Hepatocyte (in vitro differentiated cells): ENCODE measurements at regions not wholly inside any gene's neighbourhood (a gene's known extent, or its start where the extent isn't known, plus 50 kb on each side); places are given as distances from the start of the nearest gene placed in this dataset.

ENCODE experiments used
- DNase-seq: peaks from one replicate; pipeline ENCODE4 v3.0.0-alpha.2; 2016; ENCODE audit warnings: low spot score
- H2AFZ ChIP-seq: fragments of 200-600 bp; sonication (generic); 2 replicates; pipeline ENCODE4 v1.6.0; 2016; ENCODE audit warnings: antibody characterized with exemption, mild to moderate bottlenecking
- H3K27ac ChIP-seq: fragments of 200-600 bp; sonication (generic); 2 replicates; pipeline ENCODE4 v1.5.1; 2016; ENCODE audit warnings: mild to moderate bottlenecking
- H3K27me3 ChIP-seq: fragments of 200-600 bp; sonication (generic); 2 replicates; pipeline ENCODE4 v1.6.1; 2016
- H3K36me3 ChIP-seq: fragments of 200-600 bp; sonication (generic); replicated peaks from 2 replicates; pipeline ENCODE4 v1.5.1; 2016; ENCODE audit warnings: low read depth; ENCODE audit not compliant: insufficient read depth
- H3K4me1 ChIP-seq: fragments of 200-600 bp; sonication (generic); 2 replicates; pipeline ENCODE4 v1.5.1; 2016; ENCODE audit warnings: mild to moderate bottlenecking, moderate library complexity; ENCODE audit not compliant: insufficient read depth
- H3K4me2 ChIP-seq: fragments of 200-600 bp; sonication (generic); 2 replicates; pipeline ENCODE4 v1.6.0; 2016
- H3K4me3 ChIP-seq: fragments of 200-600 bp; sonication (generic); 2 replicates; pipeline ENCODE4 v1.5.1; 2016; ENCODE audit warnings: mild to moderate bottlenecking
- H3K79me2 ChIP-seq: fragments of 200-600 bp; sonication (generic); 2 replicates; pipeline ENCODE4 v1.6.0; 2017; ENCODE audit warnings: mild to moderate bottlenecking
- H3K9me2 ChIP-seq: fragments of 200-600 bp; sonication (generic); replicated peaks from 2 replicates; pipeline ENCODE4 v1.6.0; 2017; ENCODE audit warnings: mild to moderate bottlenecking; ENCODE audit not compliant: insufficient read depth
- H3K9me3 ChIP-seq: fragments of 200-600 bp; sonication (generic); 2 replicates; pipeline ENCODE4 v1.5.1; 2016; ENCODE audit warnings: low read depth, mild to moderate bottlenecking
- H4K20me1 ChIP-seq: fragments of 200-600 bp; sonication (generic); 2 replicates; pipeline ENCODE4 v1.6.0; 2016; ENCODE audit warnings: mild to moderate bottlenecking; ENCODE audit not compliant: insufficient read depth, poor library complexity, severe bottlenecking
- EZH2 ChIP-seq: fragments of 200-600 bp; sonication (generic); IDR thresholded peaks from 2 replicates; pipeline ENCODE4 v1.6.1; 2016; ENCODE audit warnings: antibody characterized with exemption, mild to moderate bottlenecking, borderline replicate concordance
- EZH2phosphoT487 ChIP-seq: fragments of 200-600 bp; sonication (generic); IDR thresholded peaks from one replicate; pipeline ENCODE4 v1.6.1; 2018; ENCODE audit warnings: antibody characterized with exemption, mild to moderate bottlenecking, low read depth, moderate library complexity; ENCODE audit not compliant: unreplicated experiment, severe bottlenecking
- WGBS: methylation state at CpG from one replicate; pipeline ENCODE4 v1.1.6; 2016; ENCODE audit warnings: low lambda C conversion rate; ENCODE audit errors: missing lambda C conversion rate; 5-methylcytosine and 5-hydroxymethylcytosine counted together
- TF ChIP-seq, protein P1 (sequence below): fragments of 200-600 bp; sonication (generic); IDR thresholded peaks from 2 replicates; pipeline ENCODE4 v1.5.1; 2016; ENCODE audit warnings: antibody characterized with exemption, mild to moderate bottlenecking; ENCODE audit not compliant: poor library complexity

DNA sequence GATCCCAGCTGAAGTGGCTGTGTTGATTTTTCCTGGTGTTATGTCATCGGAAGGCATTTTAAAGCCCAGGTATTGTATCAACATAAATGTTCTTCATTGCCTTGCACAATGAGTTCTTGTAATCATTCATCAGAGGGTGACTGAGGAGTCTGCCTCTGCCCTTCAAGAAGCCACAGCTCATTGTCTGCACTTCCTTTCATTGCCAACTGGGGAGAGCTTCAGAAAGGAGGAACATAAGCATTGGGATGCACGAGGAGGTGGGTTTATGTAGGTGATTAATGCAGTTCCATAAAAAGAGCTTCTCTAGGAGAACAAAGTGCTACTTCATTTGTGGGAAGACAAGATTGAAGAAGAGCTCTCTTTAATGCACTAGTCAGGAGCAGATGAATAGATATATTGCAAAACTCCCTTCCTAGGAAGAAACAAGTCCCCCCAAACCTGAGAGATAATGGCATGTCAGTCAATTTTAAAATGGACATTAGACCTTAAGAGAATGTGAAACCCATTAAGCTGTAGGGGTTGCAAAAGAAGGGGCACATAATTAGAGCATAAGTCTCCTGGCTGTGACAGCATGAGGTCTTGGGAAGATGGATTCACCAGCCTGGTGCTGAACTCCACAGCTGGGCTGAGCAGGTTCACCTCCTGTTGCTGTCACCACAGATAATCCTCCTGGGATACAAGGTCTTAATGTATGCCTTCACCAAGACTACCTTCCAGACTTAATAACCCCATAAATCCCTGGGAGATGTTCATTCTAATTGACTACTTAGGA lies 124.6 kb downstream of the BACH1 start:
- H3K4me2 ChIP-seq, result no peak overlapping the region
- DNase-seq, result peak; percentile 28
- 61% methylated on average over 2 of the region's 2 CpGs for WGBS

DNA sequence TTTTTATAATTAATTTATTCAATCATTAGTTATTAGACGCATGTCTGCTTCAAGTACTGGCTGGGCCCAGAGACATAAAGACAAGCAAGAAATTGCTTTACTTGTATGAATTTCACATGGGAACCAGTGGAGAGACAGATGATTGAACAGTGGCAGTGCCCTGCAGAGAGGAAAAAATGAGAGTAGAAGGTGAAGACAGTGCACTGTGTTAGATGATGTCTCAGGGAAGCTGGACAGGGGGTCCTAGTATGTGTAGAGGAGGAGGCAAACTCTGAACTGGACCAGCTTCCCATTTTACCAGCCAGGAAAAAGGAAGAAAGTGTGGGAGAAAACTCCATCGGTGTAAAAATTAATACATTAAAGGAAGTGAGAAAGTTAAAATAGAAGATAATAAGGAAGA lies 126.0 kb downstream of the BACH1 start:
- H4K20me1 ChIP-seq, result no peaks in the 10 kb centered on the region
- no peak overlapping the region for H2AFZ ChIP-seq
- H3K79me2 ChIP-seq, result no peaks in the 10 kb centered on the region
- H3K4me2 ChIP-seq, result no peak overlapping the region
- no peak for DNase-seq
- no peak overlapping the region for H3K27ac ChIP-seq
- H3K27me3 ChIP-seq, result no peaks in the 10 kb centered on the region
- 96% methylated on average over 2 of the region's 2 CpGs for WGBS
- no peaks in the 10 kb centered on the region for H3K9me3 ChIP-seq
- H3K36me3 ChIP-seq, result no peaks in the 10 kb centered on the region
- H3K4me3 ChIP-seq, result no peak overlapping the region
- no peaks in the 10 kb centered on the region for H3K9me2 ChIP-seq
- H3K4me1 ChIP-seq, result no peaks in the 10 kb centered on the region
- TF ChIP-seq EZH2phosphoT487 (no peak), EZH2 (no peak)
- TF ChIP-seq, protein P1, sequence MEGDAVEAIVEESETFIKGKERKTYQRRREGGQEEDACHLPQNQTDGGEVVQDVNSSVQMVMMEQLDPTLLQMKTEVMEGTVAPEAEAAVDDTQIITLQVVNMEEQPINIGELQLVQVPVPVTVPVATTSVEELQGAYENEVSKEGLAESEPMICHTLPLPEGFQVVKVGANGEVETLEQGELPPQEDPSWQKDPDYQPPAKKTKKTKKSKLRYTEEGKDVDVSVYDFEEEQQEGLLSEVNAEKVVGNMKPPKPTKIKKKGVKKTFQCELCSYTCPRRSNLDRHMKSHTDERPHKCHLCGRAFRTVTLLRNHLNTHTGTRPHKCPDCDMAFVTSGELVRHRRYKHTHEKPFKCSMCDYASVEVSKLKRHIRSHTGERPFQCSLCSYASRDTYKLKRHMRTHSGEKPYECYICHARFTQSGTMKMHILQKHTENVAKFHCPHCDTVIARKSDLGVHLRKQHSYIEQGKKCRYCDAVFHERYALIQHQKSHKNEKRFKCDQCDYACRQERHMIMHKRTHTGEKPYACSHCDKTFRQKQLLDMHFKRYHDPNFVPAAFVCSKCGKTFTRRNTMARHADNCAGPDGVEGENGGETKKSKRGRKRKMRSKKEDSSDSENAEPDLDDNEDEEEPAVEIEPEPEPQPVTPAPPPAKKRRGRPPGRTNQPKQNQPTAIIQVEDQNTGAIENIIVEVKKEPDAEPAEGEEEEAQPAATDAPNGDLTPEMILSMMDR, result no peak

More for the DNA sequence above, 124.6 kb downstream of the BACH1 start:
- no peaks in the 10 kb centered on the region for H3K9me2 ChIP-seq
- TF ChIP-seq EZH2phosphoT487 (no peak), EZH2 (no peak)
- TF ChIP-seq, protein P1, result no peak
- H3K4me1 ChIP-seq, result no peaks in the 10 kb centered on the region
- H2AFZ ChIP-seq, result no peak overlapping the region
- H3K9me3 ChIP-seq, result no peaks in the 10 kb centered on the region
- no peaks in the 10 kb centered on the region for H3K36me3 ChIP-seq
- H3K79me2 ChIP-seq, result no peaks in the 10 kb centered on the region
- no peaks in the 10 kb centered on the region for H3K27me3 ChIP-seq
- no peak overlapping the region for H3K4me3 ChIP-seq
- H3K27ac ChIP-seq, result no peak overlapping the region
- H4K20me1 ChIP-seq, result no peaks in the 10 kb centered on the region

DNA sequence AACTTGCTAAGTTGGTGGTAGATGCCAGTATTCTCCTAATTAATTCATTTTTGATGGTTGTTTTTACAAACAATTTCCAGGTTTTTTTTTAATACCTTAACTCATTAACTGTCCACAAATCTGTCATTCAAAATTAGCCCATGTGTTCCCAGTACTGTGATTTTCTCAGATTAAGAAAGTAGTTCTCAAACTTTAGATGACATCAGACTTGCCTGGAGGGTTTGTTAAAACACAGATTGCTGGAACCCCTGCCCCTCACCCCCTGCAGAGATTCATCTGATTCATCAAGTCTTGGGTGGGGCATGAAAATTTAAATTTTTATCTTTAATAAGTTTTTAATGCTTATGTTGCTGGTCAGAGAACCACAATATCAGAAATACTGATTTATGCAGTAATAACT lies 130.5 kb downstream of the BACH1 start:
- Histone ChIP-seq H3K9me3 (no peaks in the 10 kb centered on the region), H3K27ac (no peak overlapping the region), H3K4me3 (no peak overlapping the region), H3K36me3 (no peaks in the 10 kb centered on the region), H3K4me1 (no peaks in the 10 kb centered on the region), H2AFZ (no peak overlapping the region), H3K4me2 (no peak overlapping the region), H3K9me2 (no peaks in the 10 kb centered on the region), H3K27me3 (no peaks in the 10 kb centered on the region), H4K20me1 (no peaks in the 10 kb centered on the region), H3K79me2 (no peaks in the 10 kb centered on the region)
- TF ChIP-seq EZH2phosphoT487 (no peak), EZH2 (no peak)
- TF ChIP-seq, protein P1, result no peak
- DNase-seq, result no peak
